Tibial nerve (tissue), 4 donors: ENCODE measurements at regions not wholly inside any gene's neighbourhood (a gene's known extent, or its start where the extent isn't known, plus 50 kb on each side); places are given as distances from the start of the nearest gene placed in this dataset.
"Not testable (repeated sequence)": the region's sequence is repeated elsewhere in the genome, so short reads cannot be mapped to it uniquely, and the experiment has no call there.

ENCODE experiments used
- DNase-seq, 2 donors: peaks; one replicate each; pipeline ENCODE4 v3.0.0-alpha.2; 2019; ENCODE audit warnings: low spot score in 2 of 2
- H3K27ac ChIP-seq, 4 donors: fragments of 200-600 bp; sonication (generic) in 3 of 4; one replicate each; pipeline ENCODE4 v1.5.1; 2017 to 2019; ENCODE audit warnings: mild to moderate bottlenecking in 1 of 4
- H3K27me3 ChIP-seq, 2 donors: fragments of 200-600 bp; sonication (generic) in 1 of 2; one replicate each; pipeline versions ENCODE4 v1.5.1 to v1.6.0; 2017 to 2019
- H3K36me3 ChIP-seq, 3 donors: fragments of 200-600 bp; sonication (generic); one replicate each; pipeline ENCODE4 v1.5.1; 2018 to 2019
- H3K4me1 ChIP-seq, 4 donors: fragments of 200-600 bp; sonication (generic) in 3 of 4; one replicate each; pipeline ENCODE4 v1.5.1; 2017 to 2019
- H3K4me3 ChIP-seq, 4 donors: fragments of 200-600 bp; sonication (generic) in 3 of 4; one replicate each; pipeline ENCODE4 v1.5.1; 2017 to 2019; ENCODE audit warnings: mild to moderate bottlenecking in 1 of 4, moderate library complexity in 1 of 4
- H3K9me3 ChIP-seq, 4 donors: fragments of 200-600 bp; sonication (generic) in 3 of 4; one replicate each; pipeline ENCODE4 v1.5.1; 2017 to 2019
- EP300 ChIP-seq, 2 donors: sonication (generic); formaldehyde crosslinking; IDR thresholded peaks; one replicate each; pipeline ENCODE4 v1.6.1; 2017; ENCODE audit warnings: antibody characterized with exemption in 2 of 2, mild to moderate bottlenecking in 1 of 2
- POLR2A ChIP-seq, 2 donors: fragments of 450-650 bp; IDR thresholded peaks; one replicate each; pipeline ENCODE4 v1.6.1; 2017; ENCODE audit warnings: antibody characterized with exemption in 2 of 2, mild to moderate bottlenecking in 2 of 2, moderate library complexity in 2 of 2
- WGBS, 2 donors: methylation state at CpG; one replicate each; pipeline ENCODE4 v1.1.5; 2018; 5-methylcytosine and 5-hydroxymethylcytosine counted together
- TF ChIP-seq, protein P1 (sequence below), 5 experiments: fragments of 200-600 bp in 3 of 5; fragments of 450-650 bp in 2 of 5; sonication (generic) in 3 of 5; IDR thresholded peaks; one replicate each; pipeline ENCODE4 v1.5.1; 2016 to 2019; ENCODE audit warnings: antibody characterized with exemption in 5 of 5, mild to moderate bottlenecking in 3 of 5, moderate library complexity in 2 of 5

DNA sequence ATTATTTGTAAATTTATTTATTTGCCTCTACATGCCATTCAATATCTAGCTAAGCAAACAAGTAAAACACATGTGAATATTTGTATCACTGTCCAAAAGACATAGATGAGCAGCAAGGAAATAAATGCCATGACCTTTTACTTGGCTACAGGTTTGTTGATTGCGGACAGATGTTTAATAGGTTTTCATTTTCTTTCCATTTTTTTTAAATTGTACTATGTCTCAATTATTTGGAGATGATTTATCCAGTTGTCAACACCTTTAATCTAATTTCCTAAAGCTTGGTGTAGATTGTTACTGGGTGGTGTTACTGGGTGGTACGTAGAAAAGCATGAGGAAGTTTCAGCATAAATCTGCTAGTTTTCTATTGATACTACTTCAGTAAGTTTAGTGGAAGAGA lies 560.6 kb upstream of the SPRY2 start:
- H3K9me3 ChIP-seq = no peaks in the 10 kb centered on the region
- no peak for DNase-seq
- no peaks in the 10 kb centered on the region for H3K36me3 ChIP-seq
- H3K4me1 ChIP-seq = peaks cover 0 to 21% (median 2%) of the 10 kb centered on the region in 4 donors
- WGBS, 2 donors = 61 to 62% methylated on average over 2 of the region's 2 CpGs
- TF ChIP-seq, protein P1, sequence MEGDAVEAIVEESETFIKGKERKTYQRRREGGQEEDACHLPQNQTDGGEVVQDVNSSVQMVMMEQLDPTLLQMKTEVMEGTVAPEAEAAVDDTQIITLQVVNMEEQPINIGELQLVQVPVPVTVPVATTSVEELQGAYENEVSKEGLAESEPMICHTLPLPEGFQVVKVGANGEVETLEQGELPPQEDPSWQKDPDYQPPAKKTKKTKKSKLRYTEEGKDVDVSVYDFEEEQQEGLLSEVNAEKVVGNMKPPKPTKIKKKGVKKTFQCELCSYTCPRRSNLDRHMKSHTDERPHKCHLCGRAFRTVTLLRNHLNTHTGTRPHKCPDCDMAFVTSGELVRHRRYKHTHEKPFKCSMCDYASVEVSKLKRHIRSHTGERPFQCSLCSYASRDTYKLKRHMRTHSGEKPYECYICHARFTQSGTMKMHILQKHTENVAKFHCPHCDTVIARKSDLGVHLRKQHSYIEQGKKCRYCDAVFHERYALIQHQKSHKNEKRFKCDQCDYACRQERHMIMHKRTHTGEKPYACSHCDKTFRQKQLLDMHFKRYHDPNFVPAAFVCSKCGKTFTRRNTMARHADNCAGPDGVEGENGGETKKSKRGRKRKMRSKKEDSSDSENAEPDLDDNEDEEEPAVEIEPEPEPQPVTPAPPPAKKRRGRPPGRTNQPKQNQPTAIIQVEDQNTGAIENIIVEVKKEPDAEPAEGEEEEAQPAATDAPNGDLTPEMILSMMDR (IDR thresholded peaks at IDR 0.05) = no peak
- no peak for TF ChIP-seq POLR2A (IDR thresholded peaks at IDR 0.05)
- no peak for TF ChIP-seq EP300 (IDR thresholded peaks at IDR 0.05)
- no peaks in the 10 kb centered on the region for H3K27me3 ChIP-seq
- no peak overlapping the region for H3K4me3 ChIP-seq
- H3K27ac ChIP-seq = peak overlapping the region in 1 of 4 donors; percentile 6

GRCh38 chr13:80901111-80901510 lies 560.2 kb upstream of the SPRY2 start:
- TF ChIP-seq, protein P1 (IDR thresholded peaks at IDR 0.05) = no peak
- TF ChIP-seq EP300 (IDR thresholded peaks at IDR 0.05) = no peak
- TF ChIP-seq POLR2A (IDR thresholded peaks at IDR 0.05) = no peak
- Histone ChIP-seq H3K27ac (peak overlapping the region in 2 of 4 donors; percentile 58 to 60), H3K9me3 (no peaks in the 10 kb centered on the region), H3K27me3 (no peaks in the 10 kb centered on the region), H3K36me3 (no peaks in the 10 kb centered on the region), H3K4me3 (no peak overlapping the region), H3K4me1 (peaks cover 0 to 21% (median 2%) of the 10 kb centered on the region in 4 donors)
- 11 to 18% methylated on average over 6 of the region's 6 CpGs for WGBS, 2 donors
- no peak for DNase-seq

GRCh38 chr13:80900561-80900960 lies 559.6 kb upstream of the SPRY2 start:
- peak overlapping the region in 2 of 4 donors; percentile 58 to 60 for H3K27ac ChIP-seq
- TF ChIP-seq POLR2A (IDR thresholded peaks at IDR 0.05) = no peak
- TF ChIP-seq, protein P1 (IDR thresholded peaks at IDR 0.05) = no peak
- TF ChIP-seq EP300 (IDR thresholded peaks at IDR 0.05) = no peak
- no peaks in the 10 kb centered on the region for H3K36me3 ChIP-seq
- no peak for DNase-seq
- H3K4me3 ChIP-seq = no peak overlapping the region
- H3K27me3 ChIP-seq = no peaks in the 10 kb centered on the region
- H3K4me1 ChIP-seq = peaks cover 0 to 21% (median 2%) of the 10 kb centered on the region in 4 donors
- H3K9me3 ChIP-seq = no peaks in the 10 kb centered on the region

GRCh38 chr13:80897641-80898040 lies 556.7 kb upstream of the SPRY2 start:
- H3K27ac ChIP-seq, H3K36me3 ChIP-seq, H3K9me3 ChIP-seq, DNase-seq, H3K4me3 ChIP-seq, H3K27me3 ChIP-seq: not testable (repeated sequence)
- H3K4me1 ChIP-seq = peaks cover 0 to 17% (median 2%) of the 10 kb centered on the region in 4 donors
- WGBS, 2 donors = 92 to 95% methylated on average over 4 of the region's 4 CpGs

DNA sequence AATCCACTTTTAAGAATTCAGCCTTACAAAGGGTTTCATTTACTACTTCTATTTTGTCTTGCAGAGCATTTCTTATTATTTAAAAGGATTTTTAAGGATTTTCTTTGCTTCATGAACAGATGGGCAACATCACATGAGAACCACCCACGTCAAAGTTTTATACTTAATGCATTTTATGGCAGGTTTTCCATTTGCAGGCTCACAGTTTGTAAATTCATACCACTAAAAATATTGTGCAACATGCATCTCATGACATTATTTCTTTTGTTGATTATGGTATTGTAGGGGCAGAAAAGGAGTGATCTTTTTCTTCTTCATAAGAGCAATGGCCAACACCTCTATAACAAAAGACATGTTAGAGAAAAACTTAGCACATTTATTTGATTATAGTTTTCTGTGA lies 554.0 kb upstream of the SPRY2 start:
- no peak for DNase-seq
- Histone ChIP-seq H3K36me3 (no peaks in the 10 kb centered on the region), H3K9me3 (no peaks in the 10 kb centered on the region), H3K4me1 (no peaks in the 10 kb centered on the region), H3K4me3 (no peak overlapping the region), H3K27ac (no peak overlapping the region), H3K27me3 (no peaks in the 10 kb centered on the region)
- no peak for TF ChIP-seq EP300 (IDR thresholded peaks at IDR 0.05)
- no peak for TF ChIP-seq POLR2A (IDR thresholded peaks at IDR 0.05)
- TF ChIP-seq, protein P1 (IDR thresholded peaks at IDR 0.05) = no peak
- WGBS, 2 donors = 67 to 70% methylated on average over 1 of the region's 1 CpG

DNA sequence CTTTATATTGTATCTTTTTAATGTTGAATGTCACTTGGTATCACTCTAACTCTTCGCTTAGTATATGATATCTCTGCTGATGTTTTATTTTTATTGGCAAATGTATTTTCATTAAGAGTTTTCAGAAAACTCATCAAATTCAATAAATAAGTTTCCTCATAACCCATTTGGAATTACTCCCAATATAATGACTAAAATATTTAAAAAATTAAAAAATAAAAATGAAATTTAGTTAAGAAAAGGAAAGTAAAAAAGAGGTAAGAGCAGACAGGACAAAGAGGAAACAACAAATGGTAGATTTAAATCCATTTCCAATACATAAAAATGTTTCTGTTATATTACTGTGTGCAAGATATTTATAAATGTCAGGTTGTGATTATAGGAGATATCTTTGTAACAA lies 548.9 kb upstream of the SPRY2 start:
- Histone ChIP-seq H3K9me3 (no peaks in the 10 kb centered on the region), H3K4me3 (no peak overlapping the region), H3K27me3 (no peaks in the 10 kb centered on the region), H3K36me3 (no peaks in the 10 kb centered on the region), H3K4me1 (peaks cover 0 to 11% (median 0%) of the 10 kb centered on the region in 4 donors), H3K27ac (no peak overlapping the region)
- DNase-seq = no peak
- TF ChIP-seq POLR2A (IDR thresholded peaks at IDR 0.05) (no peak), EP300 (IDR thresholded peaks at IDR 0.05) (no peak)
- TF ChIP-seq, protein P1 (IDR thresholded peaks at IDR 0.05) = no peak
- WGBS, 2 donors = 85 to 87% methylated on average over 1 of the region's 1 CpG
